T47D (cell line): ENCODE measurements at regions not wholly inside any gene's neighbourhood (a gene's known extent, or its start where the extent isn't known, plus 50 kb on each side); places are given as distances from the start of the nearest gene placed in this dataset.
"Not testable (repeated sequence)": the region's sequence is repeated elsewhere in the genome, so short reads cannot be mapped to it uniquely, and the experiment has no call there.

ENCODE experiments used
- DNase-seq, 2 experiments: peaks; one replicate each; pipeline versions ENCODE4 v3.0.0 to v3.0.0-alpha.2; 2011 to 2012; ENCODE audit warnings: low read depth in 1 of 2, low spot score in 1 of 2
- JUND ChIP-seq: IDR thresholded peaks from 2 replicates; pipeline ENCODE4 v1.6.1; 2012; ENCODE audit warnings: low read depth
- in situ Hi-C: cut with HindIII; loops from 2 replicates; pipeline ENCODE4 v1.10.0; 2016; ENCODE audit warnings: low sequenced_read_pairs, low pct_unique_long_range_greater_than_20kb

DNA sequence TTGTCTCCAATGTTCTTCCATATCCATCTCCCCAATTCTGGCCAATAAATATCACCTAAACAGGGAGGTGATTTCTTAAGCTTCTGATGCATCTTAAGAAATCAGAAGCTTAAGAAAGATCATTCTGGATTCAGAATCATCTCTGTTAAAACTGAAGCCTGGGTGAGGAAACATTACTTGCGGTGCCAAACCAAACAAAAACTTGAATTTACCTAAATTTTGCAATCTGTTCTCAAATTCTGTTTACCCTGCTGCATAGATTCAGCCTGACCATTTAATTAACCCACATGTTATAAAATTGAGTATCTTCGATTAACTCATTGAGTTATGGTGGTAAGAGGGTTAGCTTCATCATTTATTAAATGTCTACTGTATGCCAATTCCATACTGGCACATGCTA is 204.4 kb upstream of the ZNF385D start:
- in situ Hi-C loops: no loop called here
- TF ChIP-seq JUND: no peak
- no peak for DNase-seq

DNA sequence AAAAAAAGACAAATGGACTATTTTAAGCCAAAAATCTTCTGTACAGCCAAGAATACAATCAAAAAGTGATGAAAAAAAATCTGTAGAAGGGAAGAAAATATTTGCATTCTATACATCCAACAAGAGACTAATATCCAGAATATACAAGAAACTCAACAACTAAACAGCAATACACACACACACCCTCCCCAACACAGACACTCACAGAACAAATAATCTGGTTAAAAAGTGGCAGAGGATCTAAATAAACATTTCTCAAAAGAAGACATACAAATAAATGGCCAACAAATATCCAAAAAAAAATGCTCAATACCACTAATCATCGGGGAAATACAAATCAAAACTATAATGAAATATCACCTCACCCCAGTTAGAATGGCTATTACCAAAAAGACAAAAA is 209.0 kb upstream of the ZNF385D start:
- TF ChIP-seq JUND: no peak
- in situ Hi-C loops: no loop called here

DNA sequence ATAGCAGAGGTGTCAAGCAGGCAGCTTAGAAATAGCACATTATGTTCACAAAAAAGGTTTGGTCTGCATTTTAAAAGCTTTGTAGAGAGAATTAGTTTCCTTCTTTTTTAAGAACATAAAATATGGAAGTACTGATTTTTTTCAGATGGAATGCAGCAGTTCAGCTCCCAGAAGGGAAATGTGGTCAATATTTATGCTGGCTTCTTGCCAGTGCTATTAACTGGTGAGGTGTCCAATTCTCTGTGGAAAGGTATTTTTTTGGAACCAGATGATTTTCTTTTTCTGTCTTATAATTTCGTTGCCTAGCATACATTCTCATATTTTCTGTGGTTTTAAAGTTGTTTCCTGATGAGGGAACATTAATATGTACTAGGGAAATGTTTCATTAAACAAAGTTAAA is 211.4 kb upstream of the ZNF385D start:
- TF ChIP-seq JUND: no peak

More for the DNA sequence above, 209.0 kb upstream of the ZNF385D start:
- DNase-seq: no peak

DNA sequence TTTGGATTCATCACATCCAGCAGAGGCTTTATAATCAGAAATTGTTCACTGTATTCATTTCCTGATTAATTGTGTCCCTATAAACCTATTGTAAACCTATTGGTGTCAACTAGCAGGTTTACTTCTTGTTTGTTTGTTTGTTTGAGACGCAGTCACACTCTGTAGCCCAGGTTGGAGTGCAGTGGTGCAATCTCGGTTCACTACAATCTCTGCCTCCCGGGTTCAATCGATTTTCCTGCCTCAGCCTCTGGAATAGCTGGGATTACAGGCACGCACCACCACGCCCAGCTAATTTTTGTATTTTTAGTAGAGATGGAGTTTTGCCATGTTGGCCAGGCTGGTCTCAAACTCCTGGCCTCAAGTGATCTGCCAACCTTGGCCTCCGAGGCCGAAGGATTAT is 215.4 kb upstream of the ZNF385D start:
- DNase-seq, in situ Hi-C loops: not testable (repeated sequence)

More for the DNA sequence above, 211.4 kb upstream of the ZNF385D start:
- in situ Hi-C loops: no loop called here
- DNase-seq: no peak

GRCh38 chr3:21979706-21980105 is 228.7 kb upstream of the ZNF385D start:
- TF ChIP-seq JUND: no peak
- no peak for DNase-seq
- in situ Hi-C loops: no loop called here

GRCh38 chr3:21989341-21990042 is 238.5 kb upstream of the ZNF385D start:
- in situ Hi-C loops: no loop called here
- no peak for TF ChIP-seq JUND
- no peak for DNase-seq

DNA sequence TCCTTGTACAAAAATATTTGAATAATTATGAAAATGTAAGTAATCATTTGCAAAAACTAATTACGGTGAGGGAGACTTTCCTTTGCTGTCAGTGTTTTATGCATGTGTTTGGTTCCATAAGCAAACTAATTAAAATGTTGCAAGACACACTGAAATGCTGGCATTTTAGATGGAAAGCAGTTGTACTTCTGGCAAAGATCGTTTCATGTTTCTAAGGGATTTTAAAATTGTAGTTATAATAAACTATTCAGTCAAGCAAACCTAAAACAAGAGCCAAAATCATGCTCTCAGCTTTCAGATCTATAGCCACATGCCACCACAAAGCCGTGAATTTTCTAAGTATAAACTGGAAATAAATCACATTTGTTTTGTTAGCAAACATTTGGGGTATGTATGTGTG is 240.1 kb upstream of the ZNF385D start:
- TF ChIP-seq JUND: no peak
- no peak for DNase-seq
- in situ Hi-C loops: no loop called here

DNA sequence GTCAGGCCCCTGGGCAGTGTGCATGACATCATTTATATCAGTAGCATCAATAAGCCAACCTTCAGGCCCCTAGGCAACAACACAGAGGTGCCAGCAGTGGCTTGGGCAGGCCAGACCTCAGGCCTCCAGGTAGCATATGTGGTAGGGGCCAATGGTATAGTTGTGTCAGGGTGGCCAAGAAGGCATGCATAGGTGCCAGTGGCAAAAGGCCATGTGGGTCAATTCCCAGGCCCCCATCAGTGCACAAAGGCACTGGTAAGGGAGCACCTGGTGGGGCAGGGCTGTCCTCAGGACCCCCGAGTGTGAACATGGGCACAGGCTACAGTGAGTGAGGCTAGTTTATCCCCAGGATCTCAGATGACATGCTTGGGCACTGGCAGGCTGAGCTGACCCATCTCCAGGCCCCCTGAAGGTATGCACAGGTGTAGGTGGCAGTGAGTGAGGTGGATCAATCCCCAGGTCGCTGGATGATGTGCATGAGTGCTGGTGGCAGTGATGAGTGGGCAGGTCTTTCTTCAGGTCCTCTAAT is 244.1 kb upstream of the ZNF385D start:
- TF ChIP-seq JUND: no peak
- DNase-seq: no peak
- in situ Hi-C loops: no loop called here

GRCh38 chr3:22007368-22007767 is 256.4 kb upstream of the ZNF385D start:
- no peak for DNase-seq
- in situ Hi-C loops: no loop called here
- TF ChIP-seq JUND: no peak

- in situ Hi-C loops: no loop called here
- no peak for DNase-seq
- no peak for TF ChIP-seq JUND
Observed at GRCh38 chr3:22010997-22011396, 260.0 kb upstream of the ZNF385D start.

DNA sequence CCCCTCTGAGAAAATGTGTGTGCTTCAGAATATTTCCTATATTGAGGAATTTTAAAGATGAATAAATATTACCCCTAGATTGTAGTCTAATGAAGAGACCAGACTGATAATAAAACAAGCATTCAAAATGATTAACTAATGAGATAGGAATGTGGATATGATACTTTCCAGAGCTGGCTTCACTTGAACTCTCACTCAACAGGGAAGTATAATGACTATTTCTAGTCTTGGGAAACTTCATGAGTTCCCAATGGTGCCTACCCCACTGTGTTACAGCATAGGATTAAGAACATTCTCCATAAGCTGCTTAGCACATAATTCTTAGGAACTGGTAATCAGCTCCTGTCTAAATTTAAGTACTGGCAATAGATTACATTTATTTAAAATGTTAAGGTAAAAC is 261.5 kb upstream of the ZNF385D start:
- no peak for TF ChIP-seq JUND
- in situ Hi-C loops: no loop called here
- DNase-seq: no peak

DNA sequence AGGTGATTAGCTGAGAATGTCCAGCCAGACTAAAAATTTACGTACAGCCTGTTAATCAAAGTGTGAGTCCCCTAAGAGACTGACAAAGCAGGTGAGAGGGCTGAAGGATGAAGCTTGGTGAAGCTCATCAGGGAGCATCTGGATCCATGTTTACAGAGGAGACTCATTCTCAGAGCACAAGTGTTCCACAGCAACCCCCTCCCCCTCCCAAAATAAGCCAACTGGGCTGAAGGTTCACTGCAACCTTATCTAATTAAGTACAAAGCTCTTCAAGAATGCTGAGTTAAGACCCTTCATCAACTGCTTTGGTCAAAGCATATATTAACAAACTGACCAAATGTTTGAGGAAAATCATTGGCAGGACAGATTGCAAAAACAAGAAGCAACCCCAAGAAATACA is 262.6 kb upstream of the ZNF385D start:
- TF ChIP-seq JUND: no peak
- in situ Hi-C loops: no loop called here
- no peak for DNase-seq

GRCh38 chr3:22016197-22016596 is 265.2 kb upstream of the ZNF385D start:
- no peak for DNase-seq
- no peak for TF ChIP-seq JUND
- in situ Hi-C loops: no loop called here

DNA sequence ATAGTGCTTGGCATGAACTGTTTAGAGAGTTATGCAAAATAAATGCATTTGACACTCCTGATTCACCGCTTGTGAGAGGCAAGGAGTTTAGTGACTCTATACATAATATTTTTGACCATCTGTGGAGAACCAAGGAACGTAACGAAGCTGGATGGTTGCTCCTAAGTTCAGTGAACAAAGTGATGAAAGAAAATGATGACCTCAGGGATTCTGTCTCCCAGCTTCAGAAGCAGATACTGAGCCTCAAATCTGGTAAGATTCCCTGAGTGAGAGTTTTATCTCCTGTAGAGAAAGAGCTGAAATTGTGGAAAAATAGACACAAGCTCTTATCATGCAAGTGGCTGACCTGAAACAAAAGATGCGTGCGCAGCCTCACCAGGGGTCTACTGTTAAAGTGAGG is 273.6 kb upstream of the ZNF385D start:
- in situ Hi-C loops, DNase-seq: not testable (repeated sequence)
